Mucosa of descending colon (tissue), 3 donors: ENCODE measurements at regions not wholly inside any gene's neighbourhood (a gene's known extent, or its start where the extent isn't known, plus 50 kb on each side); places are given as distances from the start of the nearest gene placed in this dataset.

Experiments
- ATAC-seq: fragments of 200-7000 bp; cut with Tn5 transposase; one replicate; pipeline ENCODE4 v1.9.1; 2020; ENCODE audit warnings: mild to moderate bottlenecking, moderate library complexity
- DNase-seq, 3 donors: peaks; one replicate each; pipeline ENCODE4 v3.0.0-alpha.2; 2020
- H3K36me3 ChIP-seq: fragments of 200-600 bp; one replicate; pipeline ENCODE4 v1.8.0; 2021; ENCODE audit warnings: low read depth, mild to moderate bottlenecking
- H3K4me1 ChIP-seq: fragments of 200-600 bp; one replicate; pipeline ENCODE4 v1.8.0; 2021; ENCODE audit warnings: low read depth, mild to moderate bottlenecking
- H3K4me3 ChIP-seq: fragments of 200-600 bp; one replicate; pipeline ENCODE4 v1.8.0; 2021; ENCODE audit warnings: mild to moderate bottlenecking
- H3K9me3 ChIP-seq: fragments of 200-600 bp; one replicate; pipeline ENCODE4 v1.8.0; 2021; ENCODE audit warnings: mild to moderate bottlenecking
- intact Hi-C, 2 donors: fragments of 100-400 bp; cut with DNase I in 1 of 2; cut with micrococcal nuclease in 1 of 2; formaldehyde crosslinking; loops; one replicate each; pipeline versions ENCODE4 v1.11.0 to v1.11.1; 2022; cut with DNase I, micrococcal nuclease
- TF ChIP-seq, protein P1 (sequence below): fragments of 200-600 bp; IDR thresholded peaks from one replicate; pipeline ENCODE4 v1.8.0; 2022; ENCODE audit warnings: antibody characterized with exemption, mild to moderate bottlenecking
- donor health status: DM: no; HTN: no; CAD: no; lungs with moderate emphysema.
- donor health status: DM: no; HTN: no; CAD: no.
- donor health status: DM: no; HTN: yes; CAD: no.

DNA sequence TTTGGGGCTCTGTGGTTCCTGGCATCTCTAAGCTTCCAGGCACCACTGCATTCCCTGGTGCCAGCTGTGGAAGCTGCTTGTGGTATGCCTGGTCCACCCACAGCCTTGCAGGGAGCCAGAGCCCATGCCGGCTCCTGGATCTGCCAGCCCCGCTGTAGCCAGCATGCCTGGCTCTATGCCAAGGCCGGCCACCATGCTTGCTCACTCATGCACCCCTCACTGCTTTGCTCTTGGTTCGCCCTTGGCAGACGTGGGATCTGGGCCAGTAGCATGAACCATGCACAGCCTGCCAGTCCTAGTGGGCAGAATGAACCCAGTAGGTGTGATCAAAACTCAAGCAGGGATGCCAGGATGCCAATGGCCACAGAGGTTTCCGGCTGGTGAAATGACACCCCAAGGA, 634.2 kb upstream of the TMEFF2 start:
- DNase-seq (peak in 1 of 3 donors; percentile 34), ATAC-seq (no peak)
- Histone ChIP-seq H3K4me3 (no peak overlapping the region), H3K9me3 (peaks cover 2% of the 10 kb centered on the region), H3K4me1 (no peaks in the 10 kb centered on the region), H3K36me3 (no peaks in the 10 kb centered on the region)
- intact Hi-C loops = no loop called here
- TF ChIP-seq, protein P1, sequence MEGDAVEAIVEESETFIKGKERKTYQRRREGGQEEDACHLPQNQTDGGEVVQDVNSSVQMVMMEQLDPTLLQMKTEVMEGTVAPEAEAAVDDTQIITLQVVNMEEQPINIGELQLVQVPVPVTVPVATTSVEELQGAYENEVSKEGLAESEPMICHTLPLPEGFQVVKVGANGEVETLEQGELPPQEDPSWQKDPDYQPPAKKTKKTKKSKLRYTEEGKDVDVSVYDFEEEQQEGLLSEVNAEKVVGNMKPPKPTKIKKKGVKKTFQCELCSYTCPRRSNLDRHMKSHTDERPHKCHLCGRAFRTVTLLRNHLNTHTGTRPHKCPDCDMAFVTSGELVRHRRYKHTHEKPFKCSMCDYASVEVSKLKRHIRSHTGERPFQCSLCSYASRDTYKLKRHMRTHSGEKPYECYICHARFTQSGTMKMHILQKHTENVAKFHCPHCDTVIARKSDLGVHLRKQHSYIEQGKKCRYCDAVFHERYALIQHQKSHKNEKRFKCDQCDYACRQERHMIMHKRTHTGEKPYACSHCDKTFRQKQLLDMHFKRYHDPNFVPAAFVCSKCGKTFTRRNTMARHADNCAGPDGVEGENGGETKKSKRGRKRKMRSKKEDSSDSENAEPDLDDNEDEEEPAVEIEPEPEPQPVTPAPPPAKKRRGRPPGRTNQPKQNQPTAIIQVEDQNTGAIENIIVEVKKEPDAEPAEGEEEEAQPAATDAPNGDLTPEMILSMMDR = no peak

DNA sequence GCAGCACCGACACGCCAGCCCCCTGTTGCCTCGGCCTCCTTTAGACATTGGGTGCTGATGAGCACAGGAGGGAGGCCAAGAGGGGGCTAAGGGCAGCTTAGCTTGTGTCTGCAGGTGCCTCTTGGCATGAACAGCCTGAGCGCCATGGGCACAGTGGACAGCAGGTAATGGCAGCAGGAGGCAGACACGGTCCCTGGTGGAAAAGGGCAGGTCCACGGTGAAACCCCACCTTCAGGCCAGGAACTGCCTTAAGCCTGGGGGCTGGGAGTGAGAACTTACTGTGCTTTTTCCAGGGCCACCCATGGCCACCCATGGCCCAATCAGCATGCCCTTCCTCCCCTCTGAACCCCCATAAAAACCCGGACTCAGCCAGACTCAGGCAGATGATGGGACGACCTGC, 633.4 kb upstream of the TMEFF2 start:
- intact Hi-C loops = no loop called here
- no peaks in the 10 kb centered on the region for H3K9me3 ChIP-seq
- TF ChIP-seq, protein P1 = no peak
- H3K4me1 ChIP-seq = no peaks in the 10 kb centered on the region
- DNase-seq (peak in 1 of 3 donors; percentile 11), ATAC-seq (no peak)
- no peaks in the 10 kb centered on the region for H3K36me3 ChIP-seq
- no peak overlapping the region for H3K4me3 ChIP-seq

DNA sequence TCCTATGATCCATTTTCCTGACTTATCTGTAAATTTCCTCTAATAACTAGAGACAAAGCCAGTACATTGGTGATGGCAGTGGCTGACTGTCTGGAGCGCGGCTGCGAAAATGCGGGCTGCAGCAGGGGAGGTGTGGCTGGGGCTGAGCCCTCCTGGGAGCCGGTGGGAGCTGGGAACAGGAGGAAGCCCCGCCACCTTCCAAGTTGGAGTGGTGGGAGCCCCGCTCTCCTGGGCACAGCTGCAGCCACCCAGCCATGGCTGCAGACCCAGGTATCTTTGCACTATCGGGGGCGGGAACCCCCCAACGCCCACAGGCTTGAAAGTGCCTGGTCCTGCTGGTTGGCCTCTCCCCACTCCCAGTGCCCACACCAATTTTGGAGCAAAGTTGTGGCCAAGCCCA, 633.0 kb upstream of the TMEFF2 start:
- Histone ChIP-seq H3K4me1 (no peaks in the 10 kb centered on the region), H3K9me3 (no peaks in the 10 kb centered on the region), H3K4me3 (no peak overlapping the region), H3K36me3 (no peaks in the 10 kb centered on the region)
- TF ChIP-seq, protein P1 = no peak
- ATAC-seq (no peak), DNase-seq (peak in 2 of 3 donors; percentile 4 to 35)
- intact Hi-C loops = no loop called here

DNA sequence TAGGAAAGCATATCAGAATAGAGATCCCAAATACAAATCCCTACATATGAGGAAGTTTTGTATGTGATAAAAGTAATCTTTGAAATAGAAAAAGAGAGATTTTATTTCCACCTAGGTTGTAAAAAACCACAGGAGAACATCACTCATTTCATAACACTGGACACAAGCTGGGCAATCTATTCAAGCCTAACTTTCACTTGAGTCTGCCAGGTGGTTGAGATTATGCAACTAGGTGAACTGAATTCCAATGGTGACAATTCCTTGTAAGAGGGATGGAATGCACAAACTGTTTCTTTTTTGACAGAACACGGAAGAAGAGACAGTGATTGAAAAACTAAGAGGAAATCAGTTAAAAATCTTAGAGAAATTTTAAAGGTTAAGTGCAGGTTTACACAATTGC, 619.6 kb upstream of the TMEFF2 start:
- ATAC-seq = no peak
- H3K9me3 ChIP-seq = no peaks in the 10 kb centered on the region
- TF ChIP-seq, protein P1 = no peak
- no peak for DNase-seq
- no peaks in the 10 kb centered on the region for H3K4me1 ChIP-seq
- intact Hi-C loops = no loop called here
- H3K36me3 ChIP-seq = no peaks in the 10 kb centered on the region
- no peak overlapping the region for H3K4me3 ChIP-seq

DNA sequence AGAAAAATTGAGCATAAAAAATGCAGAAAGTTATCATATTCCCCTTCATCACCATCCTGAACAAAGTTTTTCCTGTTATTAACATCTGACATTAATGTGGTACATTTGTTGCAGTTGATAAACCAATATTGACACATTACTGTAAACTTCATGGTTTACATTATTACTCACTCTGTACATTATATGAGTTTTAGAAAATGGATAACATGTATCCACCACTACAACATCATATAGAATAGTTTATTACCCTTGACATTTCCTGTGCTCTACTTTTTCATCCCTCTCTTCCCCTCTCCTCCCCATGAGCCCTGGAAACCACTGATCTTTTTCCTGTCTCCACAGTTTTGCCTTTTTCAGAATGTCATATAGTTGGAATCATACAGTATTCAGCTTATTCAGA, 618.6 kb upstream of the TMEFF2 start:
- Histone ChIP-seq H3K4me1 (no peaks in the 10 kb centered on the region), H3K4me3 (no peak overlapping the region), H3K36me3 (no peaks in the 10 kb centered on the region), H3K9me3 (peaks cover under 1% of the 10 kb centered on the region)
- TF ChIP-seq, protein P1 = no peak
- no peak for ATAC-seq
- DNase-seq = no peak
- intact Hi-C loops = no loop called here

DNA sequence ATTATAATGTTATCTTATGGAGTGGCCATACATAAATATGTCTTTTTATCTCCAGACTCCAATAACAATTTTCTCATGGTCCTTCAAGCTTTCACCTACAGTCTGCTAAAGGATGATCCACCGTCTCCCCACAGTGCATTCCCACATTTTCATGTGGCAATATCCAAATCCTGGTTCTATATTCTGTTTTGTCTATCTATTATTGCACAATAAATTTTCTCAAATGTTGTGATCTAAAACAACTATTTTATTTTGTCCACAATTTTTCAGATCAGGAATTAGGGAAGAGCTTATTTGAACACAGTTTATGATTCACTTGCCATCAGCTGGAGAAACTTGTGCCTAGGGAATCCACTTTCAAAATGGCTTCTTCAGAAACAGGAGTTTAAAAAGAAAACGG, 614.4 kb upstream of the TMEFF2 start:
- Histone ChIP-seq H3K4me3 (no peak overlapping the region), H3K36me3 (no peaks in the 10 kb centered on the region), H3K9me3 (peaks cover 4% of the 10 kb centered on the region), H3K4me1 (no peaks in the 10 kb centered on the region)
- DNase-seq (no peak), ATAC-seq (no peak)
- TF ChIP-seq, protein P1 = no peak
- intact Hi-C loops = no loop called here
